Stomach (tissue), 4 donors: ENCODE measurements at regions not wholly inside any gene's neighbourhood (a gene's known extent, or its start where the extent isn't known, plus 50 kb on each side); places are given as distances from the start of the nearest gene placed in this dataset.

Experiments used
- EP300 ChIP-seq: sonication (generic); formaldehyde crosslinking; IDR thresholded peaks from one replicate; pipeline ENCODE4 v1.6.1; 2017; ENCODE audit warnings: antibody characterized with exemption
- POLR2AphosphoS5 ChIP-seq, 3 donors: sonication (generic); formaldehyde crosslinking; IDR thresholded peaks; one replicate each; pipeline ENCODE4 v1.6.1; 2016; ENCODE audit warnings: antibody characterized with exemption in 3 of 3
- TF ChIP-seq, protein P1 (sequence below), 7 experiments: fragments of 450-650 bp in 4 of 7; fragments of 200-600 bp in 3 of 7; sonication (generic) in 3 of 7; IDR thresholded peaks; one replicate each; pipeline ENCODE4 v1.5.1; 2016 to 2019; ENCODE audit warnings: antibody characterized with exemption in 7 of 7, control low read depth in 2 of 7, mild to moderate bottlenecking in 1 of 7

DNA sequence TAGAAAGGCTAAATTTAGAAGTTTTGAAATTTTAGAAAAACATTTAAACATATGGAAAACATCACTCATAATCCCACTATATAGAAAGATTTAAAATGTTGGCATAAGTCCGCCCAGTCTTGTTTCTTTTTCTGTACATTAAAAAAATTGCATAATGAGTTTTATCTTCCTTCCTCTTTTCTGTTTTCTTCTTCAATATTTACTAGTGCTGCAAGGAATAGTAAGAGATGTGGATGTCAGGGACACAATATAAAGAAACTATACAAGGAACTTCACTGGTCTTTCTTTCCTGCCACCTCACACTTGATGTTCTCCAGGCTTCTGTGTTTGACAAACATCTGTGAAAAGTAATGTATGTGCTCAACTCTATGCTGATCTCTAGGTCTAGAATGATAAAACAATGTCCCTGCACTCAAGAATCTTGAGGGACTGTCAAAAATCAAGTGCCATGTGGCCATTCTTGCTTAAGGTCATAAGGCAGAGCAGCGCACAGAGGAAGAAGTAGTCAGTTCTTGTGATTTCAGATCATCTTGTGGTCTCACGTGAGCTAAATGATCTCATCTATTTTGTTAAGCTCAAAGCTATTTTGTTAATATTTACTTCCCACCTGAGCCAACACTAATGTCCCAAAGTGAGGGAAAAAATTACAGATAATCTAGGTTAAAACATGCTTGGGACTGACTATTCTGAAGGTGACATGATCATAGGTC lies 186.9 kb upstream of the OBI1 start:
- TF ChIP-seq, protein P1, sequence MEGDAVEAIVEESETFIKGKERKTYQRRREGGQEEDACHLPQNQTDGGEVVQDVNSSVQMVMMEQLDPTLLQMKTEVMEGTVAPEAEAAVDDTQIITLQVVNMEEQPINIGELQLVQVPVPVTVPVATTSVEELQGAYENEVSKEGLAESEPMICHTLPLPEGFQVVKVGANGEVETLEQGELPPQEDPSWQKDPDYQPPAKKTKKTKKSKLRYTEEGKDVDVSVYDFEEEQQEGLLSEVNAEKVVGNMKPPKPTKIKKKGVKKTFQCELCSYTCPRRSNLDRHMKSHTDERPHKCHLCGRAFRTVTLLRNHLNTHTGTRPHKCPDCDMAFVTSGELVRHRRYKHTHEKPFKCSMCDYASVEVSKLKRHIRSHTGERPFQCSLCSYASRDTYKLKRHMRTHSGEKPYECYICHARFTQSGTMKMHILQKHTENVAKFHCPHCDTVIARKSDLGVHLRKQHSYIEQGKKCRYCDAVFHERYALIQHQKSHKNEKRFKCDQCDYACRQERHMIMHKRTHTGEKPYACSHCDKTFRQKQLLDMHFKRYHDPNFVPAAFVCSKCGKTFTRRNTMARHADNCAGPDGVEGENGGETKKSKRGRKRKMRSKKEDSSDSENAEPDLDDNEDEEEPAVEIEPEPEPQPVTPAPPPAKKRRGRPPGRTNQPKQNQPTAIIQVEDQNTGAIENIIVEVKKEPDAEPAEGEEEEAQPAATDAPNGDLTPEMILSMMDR (IDR thresholded peaks at IDR 0.05) = no peak
- TF ChIP-seq EP300 = no peak
- TF ChIP-seq POLR2AphosphoS5 (IDR thresholded peaks at IDR 0.05) = no peak
